HCT116 (cell line): ENCODE measurements at regions not wholly inside any gene's neighbourhood (a gene's known extent, or its start where the extent isn't known, plus 50 kb on each side); places are given as distances from the start of the nearest gene placed in this dataset.

Experiments
- ATAC-seq: fragments of 200-7000 bp; cut with Tn5 transposase; 2 replicates; pipeline ENCODE4 v1.9.1; 2020; ENCODE audit warnings: mild to moderate bottlenecking, moderate library complexity
- BruUV-seq: library from RNA; stranded (reverse); fragments of 400-500 nt; replicated peaks from 2 replicates; lab custom pipeline; 2021; lab: Mats Ljungman, UMichigan
- CTCF ChIA-PET: fragments of 300-600 bp; sonication (Branson Sonifier 250); formaldehyde crosslinking; loops from one replicate; lab custom pipeline; 2021; ENCODE audit warnings: antibody characterized with exemption; lab: Charles Lee
- POLR2A ChIA-PET: fragments of 300-600, 350-600 bp; sonication (Branson Sonifier 250); formaldehyde crosslinking; loops from one replicate; lab custom pipeline; 2021; ENCODE audit warnings: antibody characterized with exemption; lab: Charles Lee
- RAD21 ChIA-PET, 2 experiments: fragments of 300-600 bp; sonication (Branson Sonifier 250); formaldehyde crosslinking; loops; one replicate each; lab custom pipeline; 2023; ENCODE audit warnings: low total read pairs in 2 of 2; ENCODE audit not compliant: uncharacterized antibody in 2 of 2, unreplicated experiment in 2 of 2, low non-redundant PET in 1 of 2; lab: Charles Lee
- DNase-seq: peaks from one replicate; pipeline ENCODE4 v3.0.0-alpha.2; 2010; ENCODE audit warnings: low read depth, low spot score
- H2AFZ ChIP-seq: fragments of 200-600 bp; shearing (Covaris generic), sonication (generic); 2 replicates; pipeline ENCODE4 v1.6.1; 2017; ENCODE audit warnings: low read depth, mixed run types, mixed read lengths, antibody characterized with exemption, low read length; ENCODE audit not compliant: poor library complexity, severe bottlenecking
- H3K27ac ChIP-seq: 2 replicates; pipeline ENCODE4 v1.5.1; 2012; ENCODE audit warnings: low read depth, low read length
- H3K27me3 ChIP-seq: fragments of 200-600 bp; sonication (generic); 2 replicates; pipeline ENCODE4 v1.6.1; 2016; ENCODE audit warnings: mixed run types, low read length, mixed read lengths; ENCODE audit not compliant: insufficient read depth
- H3K36me3 ChIP-seq, 2 experiments: fragments of 200-500 bp in 1 of 2; fragments of 200-600 bp in 1 of 2; sonication (Bioruptor generic) in 1 of 2; sonication (generic) in 1 of 2; 2 replicates each; pipeline versions ENCODE4 v1.5.1 to v1.6.1; 2014 to 2016; ENCODE audit warnings: low read length in 2 of 2, inconsistent platforms in 1 of 2, mixed read lengths in 1 of 2, mixed run types in 1 of 2; ENCODE audit not compliant: insufficient read depth in 2 of 2, control insufficient read depth in 1 of 2
- H3K4me1 ChIP-seq, 2 experiments: fragments of 200-600 bp in 1 of 2; sonication (generic) in 1 of 2; 2 replicates each; pipeline versions ENCODE4 v1.5.1 to v1.6.1; 2012 to 2017; ENCODE audit warnings: low read length in 2 of 2, inconsistent platforms in 1 of 2, mild to moderate bottlenecking in 1 of 2, mixed read lengths in 1 of 2, mixed run types in 1 of 2, moderate library complexity in 1 of 2; ENCODE audit not compliant: insufficient read depth in 2 of 2, control insufficient read depth in 1 of 2
- H3K4me2 ChIP-seq: fragments of 200-600 bp; sonication (generic); 2 replicates; pipeline ENCODE4 v1.6.1; 2017; ENCODE audit warnings: mixed run types, low read length, mixed read lengths
- H3K4me3 ChIP-seq, 2 experiments: fragments of 200-600 bp in 1 of 2; sonication (generic) in 1 of 2; replicated peaks in 1 of 2; 2 replicates each; pipeline ENCODE4 v1.5.1; 2011 to 2016; ENCODE audit warnings: low read length in 2 of 2, control low read depth in 1 of 2, low read depth in 1 of 2, mild to moderate bottlenecking in 1 of 2, mixed read lengths in 1 of 2, mixed run types in 1 of 2
- H3K79me2 ChIP-seq: fragments of 200-600 bp; sonication (generic); 2 replicates; pipeline ENCODE4 v1.6.1; 2017; ENCODE audit warnings: mild to moderate bottlenecking, mixed run types, low read length, moderate library complexity, mixed read lengths; ENCODE audit not compliant: insufficient read depth
- H3K9ac ChIP-seq: fragments of 200-600 bp; sonication (generic); 2 replicates; pipeline ENCODE4 v1.6.1; 2016; ENCODE audit warnings: low read length, mixed read lengths
- H3K9me2 ChIP-seq: fragments of 200-600 bp; sonication (generic), shearing (Covaris generic); 2 replicates; pipeline ENCODE4 v1.6.1; 2017; ENCODE audit warnings: mixed run types, mild to moderate bottlenecking, moderate library complexity; ENCODE audit not compliant: insufficient read depth
- H3K9me3 ChIP-seq, 2 experiments: fragments of 200-500 bp in 1 of 2; fragments of 200-600 bp in 1 of 2; sonication (Bioruptor generic) in 1 of 2; sonication (generic) in 1 of 2; 2 replicates each; pipeline ENCODE4 v1.6.1; 2014 to 2017; ENCODE audit warnings: low read length in 2 of 2, mixed read lengths in 2 of 2, inconsistent platforms in 1 of 2, low read depth in 1 of 2, mild to moderate bottlenecking in 1 of 2, mixed run types in 1 of 2, moderate library complexity in 1 of 2; ENCODE audit not compliant: control insufficient read depth in 1 of 2, insufficient read depth in 1 of 2
- H4K20me1 ChIP-seq: fragments of 200-600 bp; sonication (generic), shearing (Covaris generic); 2 replicates; pipeline ENCODE4 v1.6.1; 2017; ENCODE audit warnings: mixed run types, mild to moderate bottlenecking, moderate library complexity; ENCODE audit not compliant: insufficient read depth
- CBX3 ChIP-seq: IDR thresholded peaks from 2 replicates; pipeline ENCODE4 v1.6.1; 2012; ENCODE audit warnings: low read depth
- CTCF ChIP-seq, 3 experiments: fragments of 200-600 bp in 1 of 3; sonication (generic) in 1 of 3; IDR thresholded peaks in 2 of 3; conservative IDR thresholded peaks in 1 of 3; 2 replicates each; pipeline ENCODE4 v1.5.1; 2012 to 2017; ENCODE audit warnings: low read depth in 2 of 3, low read length in 2 of 3, antibody characterized with exemption in 1 of 3, borderline replicate concordance in 1 of 3, control low read depth in 1 of 3, mild to moderate bottlenecking in 1 of 3, mixed read lengths in 1 of 3, mixed run types in 1 of 3, moderate library complexity in 1 of 3; ENCODE audit not compliant: insufficient read depth in 1 of 3
- ELF1 ChIP-seq: IDR thresholded peaks from 2 replicates; pipeline ENCODE4 v1.6.1; 2012; ENCODE audit warnings: low read depth, borderline replicate concordance
- EZH2 ChIP-seq: fragments of 200-600 bp; sonication (generic); IDR thresholded peaks from 2 replicates; pipeline ENCODE4 v1.6.1; 2017; ENCODE audit warnings: antibody characterized with exemption, mixed run types
- EZH2phosphoT487 ChIP-seq: fragments of 200-600 bp; IDR thresholded peaks from 2 replicates; pipeline ENCODE4 v1.6.1; 2018; ENCODE audit warnings: antibody characterized with exemption, borderline replicate concordance
- POLR2AphosphoS5 ChIP-seq: IDR thresholded peaks from 2 replicates; pipeline ENCODE4 v1.6.1; 2011; ENCODE audit warnings: mild to moderate bottlenecking, low read depth, low read length, moderate library complexity
- REST ChIP-seq: IDR thresholded peaks from 2 replicates; pipeline ENCODE4 v1.6.1; 2012; ENCODE audit warnings: low read depth
- SIN3A ChIP-seq: IDR thresholded peaks from 2 replicates; pipeline ENCODE4 v1.6.1; 2012; ENCODE audit warnings: low read depth
- SP1 ChIP-seq: IDR thresholded peaks from 2 replicates; pipeline ENCODE4 v1.6.1; 2012; ENCODE audit warnings: low read depth
- SRF ChIP-seq: IDR thresholded peaks from 2 replicates; pipeline ENCODE4 v1.6.1; 2012; ENCODE audit warnings: low read depth
- TCF7L2 ChIP-seq: IDR thresholded peaks from 2 replicates; pipeline ENCODE4 v1.7.0; 2011; ENCODE audit warnings: borderline replicate concordance, inconsistent platforms; ENCODE audit not compliant: insufficient read depth, insufficient read length; ENCODE audit errors: extremely low read depth
- YY1 ChIP-seq: IDR thresholded peaks from 2 replicates; pipeline ENCODE4 v1.6.1; 2011; ENCODE audit warnings: low read length, low read depth, moderate library complexity, mild to moderate bottlenecking; ENCODE audit not compliant: insufficient replicate concordance; ENCODE audit errors: extremely low read depth
- ZBTB33 ChIP-seq: IDR thresholded peaks from 2 replicates; pipeline ENCODE4 v1.6.1; 2011; ENCODE audit warnings: mild to moderate bottlenecking, low read length, moderate library complexity; ENCODE audit not compliant: insufficient replicate concordance; ENCODE audit errors: extremely low read depth
- ZFX ChIP-seq: fragments of 450-650 bp; IDR thresholded peaks from 2 replicates; pipeline ENCODE4 v1.6.1; 2017
- ZNF274 ChIP-seq: fragments of 200-500 bp; sonication (Bioruptor generic); IDR thresholded peaks from 2 replicates; pipeline ENCODE4 v1.6.1; 2014; ENCODE audit warnings: mild to moderate bottlenecking, low read depth, low read length, inconsistent platforms
- intact Hi-C: fragments of 100-400 bp; cut with micrococcal nuclease; formaldehyde crosslinking; loops from 2 replicates; pipeline ENCODE4 v1.10.0; 2022
- TF ChIP-seq, protein P1 (sequence below): IDR thresholded peaks from 2 replicates; pipeline ENCODE4 v1.6.1; 2012
- TF ChIP-seq, protein P2 (sequence below): IDR thresholded peaks from 2 replicates; pipeline ENCODE4 v1.6.1; 2012

DNA sequence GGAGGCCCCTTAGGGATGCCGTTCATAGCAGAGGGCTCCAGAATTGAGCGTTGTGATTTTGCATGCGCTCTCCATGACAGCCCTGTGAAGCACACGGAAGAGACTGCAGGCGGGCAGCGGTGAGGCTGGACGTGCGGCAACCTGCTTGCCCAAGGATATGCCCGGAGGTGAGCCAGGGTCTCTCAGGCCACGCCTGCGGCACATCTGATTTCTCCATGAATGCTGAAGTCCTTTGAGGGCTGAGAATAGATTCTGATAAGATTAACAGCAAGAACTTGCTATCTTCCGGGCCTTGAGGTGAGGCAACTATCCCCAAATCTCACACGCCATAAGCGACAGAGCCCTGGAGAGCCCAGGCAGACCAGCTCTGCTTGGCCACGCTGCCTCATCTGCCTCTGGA lies 55.6 kb upstream of the LAMA1 start:
- no peak overlapping the region for H3K9ac ChIP-seq
- H3K36me3 ChIP-seq, result no peaks in the 10 kb centered on the region
- intact Hi-C loops, result no loop called here
- DNase-seq (no peak), ATAC-seq (no peak)
- CTCF ChIA-PET, result no interaction called here
- H3K27ac ChIP-seq, result no peak overlapping the region
- POLR2A ChIA-PET, result no interaction called here
- no peak overlapping the region for H3K4me2 ChIP-seq
- no peaks in the 10 kb centered on the region for H3K27me3 ChIP-seq
- no peaks in the 10 kb centered on the region for H3K4me1 ChIP-seq
- H3K4me3 ChIP-seq, result no peak overlapping the region
- peaks cover 0 to 9% of the 10 kb centered on the region in 2 experiments; a peak in 1 of 4 replicates for H3K9me3 ChIP-seq
- no peaks in the 10 kb centered on the region for H4K20me1 ChIP-seq
- no peaks in the 10 kb centered on the region for H3K79me2 ChIP-seq
- TF ChIP-seq TCF7L2, result no peak
- TF ChIP-seq SP1, result no peak
- TF ChIP-seq CTCF (IDR thresholded peaks at IDR 0.05 in 2 of 3, conservative IDR thresholded peaks at IDR 0.05 in 1 of 3; ENCODE audit: borderline replicate concordance in 1 of 3, insufficient read depth in 1 of 3, low read depth in 2 of 3, low read length in 2 of 3), result no peak
- no peak for TF ChIP-seq EZH2
- TF ChIP-seq, protein P1, sequence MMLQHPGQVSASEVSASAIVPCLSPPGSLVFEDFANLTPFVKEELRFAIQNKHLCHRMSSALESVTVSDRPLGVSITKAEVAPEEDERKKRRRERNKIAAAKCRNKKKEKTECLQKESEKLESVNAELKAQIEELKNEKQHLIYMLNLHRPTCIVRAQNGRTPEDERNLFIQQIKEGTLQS, result no peak
- no peak for TF ChIP-seq CBX3
- no peak for TF ChIP-seq ELF1
- no peak for TF ChIP-seq POLR2AphosphoS5
- TF ChIP-seq YY1, result no peak
- no peak for TF ChIP-seq ZNF274
- TF ChIP-seq, protein P2, sequence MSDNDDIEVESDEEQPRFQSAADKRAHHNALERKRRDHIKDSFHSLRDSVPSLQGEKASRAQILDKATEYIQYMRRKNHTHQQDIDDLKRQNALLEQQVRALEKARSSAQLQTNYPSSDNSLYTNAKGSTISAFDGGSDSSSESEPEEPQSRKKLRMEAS, result no peak
- TF ChIP-seq REST, result no peak
- TF ChIP-seq EZH2phosphoT487, result no peak
- no peak for TF ChIP-seq SIN3A
- TF ChIP-seq SRF, result no peak
- TF ChIP-seq ZBTB33, result no peak
- no peak for TF ChIP-seq ZFX
- no TSS peak for BruUV-seq
- no peaks in the 10 kb centered on the region for H3K9me2 ChIP-seq
- H2AFZ ChIP-seq, result no peak overlapping the region
- RAD21 ChIA-PET, result no interaction called here
